Stimulated activated CD4-positive, alpha-beta T cell treated with anti-CD3 and anti-CD28 coated beads, Interleukin-12 subunit alpha, Interleukin-12 subunit beta, amount 100 ng/mL, for 24 hours (primary cell): ENCODE measurements at regions not wholly inside any gene's neighbourhood (a gene's known extent, or its start where the extent isn't known, plus 50 kb on each side); places are given as distances from the start of the nearest gene placed in this dataset.

Experiments used
- DNase-seq, 2 experiments: peaks; one replicate each; pipeline ENCODE4 v3.0.0-alpha.2; 2020; ENCODE audit warnings: low read depth in 2 of 2

GRCh38 chr22:48843640-48844039 is 984.0 kb downstream of the BRD1 start:
- no peak for DNase-seq

GRCh38 chr22:48842976-48843375 is 984.7 kb downstream of the BRD1 start:
- DNase-seq, result no peak

- no peak for DNase-seq
Measured at GRCh38 chr22:48842583-48842945, 985.1 kb downstream of the BRD1 start.

- DNase-seq, result no peak
Measured at GRCh38 chr22:48841881-48842582, 985.6 kb downstream of the BRD1 start.

- no peak for DNase-seq
Measured at GRCh38 chr22:48840112-48840949, 987.3 kb downstream of the BRD1 start.

- DNase-seq, result no peak
Measured at GRCh38 chr22:48838846-48839730, 988.6 kb downstream of the BRD1 start.

GRCh38 chr22:48838376-48838775 is 989.3 kb downstream of the BRD1 start:
- DNase-seq, result no peak

GRCh38 chr22:48837341-48837935 is 990.2 kb downstream of the BRD1 start:
- DNase-seq, result no peak

GRCh38 chr22:48836673-48837340 is 990.9 kb downstream of the BRD1 start:
- no peak for DNase-seq

- no peak for DNase-seq
Measured at GRCh38 chr22:48835857-48836672, 991.6 kb downstream of the BRD1 start.

GRCh38 chr22:48835364-48835763 is 992.3 kb downstream of the BRD1 start:
- no peak for DNase-seq

GRCh38 chr22:48834404-48834803 is 993.3 kb downstream of the BRD1 start:
- DNase-seq, result no peak

GRCh38 chr22:48832592-48832991 is 995.1 kb downstream of the BRD1 start:
- no peak for DNase-seq

GRCh38 chr22:48829908-48830307 is 997.8 kb downstream of the BRD1 start:
- DNase-seq, result no peak

GRCh38 chr22:48828688-48829087 is 999.0 kb downstream of the BRD1 start:
- no peak for DNase-seq

- no peak for DNase-seq
Measured at GRCh38 chr22:48827904-48828555, 999.6 kb downstream of the BRD1 start.

- no peak for DNase-seq
Measured at GRCh38 chr22:48827268-48827846, 1000.3 kb downstream of the BRD1 start.

- DNase-seq, result no peak
Measured at GRCh38 chr22:48826546-48826945, 1001.1 kb downstream of the BRD1 start.

- no peak for DNase-seq
Measured at GRCh38 chr22:48825802-48826520, 1001.7 kb downstream of the BRD1 start.
